ENCODE measurements at regions not wholly inside any gene's neighbourhood (a gene's known extent, or its start where the extent isn't known, plus 50 kb on each side); places are given as distances from the start of the nearest gene placed in this dataset.

GRCh38 chr13:26831336-26831908, 70.8 kb upstream of the GPR12 start:
- Histone ChIP-seq H3K36me3 (ENCODE audit: control insufficient read depth, insufficient read depth, low read length) (no peaks in the 10 kb centered on the region), H3K27me3 (ENCODE audit: control insufficient read depth, insufficient read depth, low read length) (no peaks in the 10 kb centered on the region), H3K4me3 (ENCODE audit: low read depth, low read length) (no peak overlapping the region)
- no peak for DNase-seq (ENCODE audit: low read depth)
- TF ChIP-seq CTCF (IDR thresholded peaks at IDR 0.05; ENCODE audit: insufficient read depth, low read length, poor library complexity, severe bottlenecking) = no peak

- Histone ChIP-seq H3K27me3 (ENCODE audit: control insufficient read depth, insufficient read depth, low read length) (no peaks in the 10 kb centered on the region), H3K4me3 (ENCODE audit: low read depth, low read length) (no peak overlapping the region), H3K36me3 (ENCODE audit: control insufficient read depth, insufficient read depth, low read length) (no peaks in the 10 kb centered on the region)
- DNase-seq (ENCODE audit: low read depth) = no peak
- no peak for TF ChIP-seq CTCF (IDR thresholded peaks at IDR 0.05; ENCODE audit: insufficient read depth, low read length, poor library complexity, severe bottlenecking)
Measured at GRCh38 chr13:26829716-26830115, 69.1 kb upstream of the GPR12 start.

- H3K4me3 ChIP-seq (ENCODE audit: low read depth, low read length) = no peak overlapping the region
- H3K36me3 ChIP-seq (ENCODE audit: control insufficient read depth, insufficient read depth, low read length) = no peaks in the 10 kb centered on the region
- no peak for DNase-seq (ENCODE audit: low read depth)
- H3K27me3 ChIP-seq (ENCODE audit: control insufficient read depth, insufficient read depth, low read length) = peaks cover 2% of the 10 kb centered on the region
- no peak for TF ChIP-seq CTCF (IDR thresholded peaks at IDR 0.05; ENCODE audit: insufficient read depth, low read length, poor library complexity, severe bottlenecking)
Measured at GRCh38 chr13:26824581-26824980, 64.0 kb upstream of the GPR12 start.

- Histone ChIP-seq H3K36me3 (ENCODE audit: control insufficient read depth, insufficient read depth, low read length) (no peaks in the 10 kb centered on the region), H3K4me3 (ENCODE audit: low read depth, low read length) (no peak overlapping the region), H3K27me3 (ENCODE audit: control insufficient read depth, insufficient read depth, low read length) (peaks cover 2% of the 10 kb centered on the region)
- no peak for DNase-seq (ENCODE audit: low read depth)
- TF ChIP-seq CTCF (IDR thresholded peaks at IDR 0.05; ENCODE audit: insufficient read depth, low read length, poor library complexity, severe bottlenecking) = no peak
Measured at GRCh38 chr13:26822146-26822545, 61.6 kb upstream of the GPR12 start.

GRCh38 chr13:26821672-26822071, 61.1 kb upstream of the GPR12 start:
- TF ChIP-seq CTCF (IDR thresholded peaks at IDR 0.05; ENCODE audit: insufficient read depth, low read length, poor library complexity, severe bottlenecking) = no peak
- DNase-seq (ENCODE audit: low read depth) = no peak
- H3K27me3 ChIP-seq (ENCODE audit: control insufficient read depth, insufficient read depth, low read length) = peaks cover 2% of the 10 kb centered on the region

GRCh38 chr13:26820871-26821270, 60.3 kb upstream of the GPR12 start:
- TF ChIP-seq CTCF (IDR thresholded peaks at IDR 0.05; ENCODE audit: insufficient read depth, low read length, poor library complexity, severe bottlenecking) = no peak
- DNase-seq (ENCODE audit: low read depth) = no peak
- H3K4me3 ChIP-seq (ENCODE audit: low read depth, low read length) = no peak overlapping the region
- H3K36me3 ChIP-seq (ENCODE audit: control insufficient read depth, insufficient read depth, low read length) = no peaks in the 10 kb centered on the region
- peaks cover 2% of the 10 kb centered on the region for H3K27me3 ChIP-seq (ENCODE audit: control insufficient read depth, insufficient read depth, low read length)

More at GRCh38 chr13:26821672-26822071, 61.1 kb upstream of the GPR12 start:
- Histone ChIP-seq H3K4me3 (ENCODE audit: low read depth, low read length) (no peak overlapping the region), H3K36me3 (ENCODE audit: control insufficient read depth, insufficient read depth, low read length) (no peaks in the 10 kb centered on the region)
